ENCODE measurements at regions not wholly inside any gene's neighbourhood (a gene's known extent, or its start where the extent isn't known, plus 50 kb on each side); places are given as distances from the start of the nearest gene placed in this dataset.

DNA sequence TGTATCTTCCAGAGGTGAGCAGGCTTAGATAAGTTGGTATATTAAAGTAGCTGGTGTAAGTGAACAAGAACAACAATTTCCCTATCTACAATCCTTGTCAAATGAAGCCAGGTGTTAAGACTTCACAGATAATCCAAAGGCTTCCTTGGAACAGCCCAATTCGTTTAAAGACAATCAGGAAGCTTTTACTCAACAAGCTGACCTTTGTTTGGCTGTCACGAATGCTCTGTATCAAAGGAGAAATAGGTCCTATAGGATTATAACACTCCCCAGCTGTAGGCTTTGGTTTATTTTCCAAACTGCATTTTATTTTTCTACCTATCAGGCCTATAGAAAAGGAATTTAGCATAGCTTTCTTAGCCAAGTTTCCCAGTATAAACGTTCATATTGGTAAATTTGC, 766.5 kb upstream of the GOT2 start (continued):
- TF ChIP-seq CTCF (IDR thresholded peaks at IDR 0.05; ENCODE audit: low read depth, low read length, missing input control) (no peak), FOXA1 (IDR thresholded peaks at IDR 0.05) (no peak)
- TF ChIP-seq, protein P1, sequence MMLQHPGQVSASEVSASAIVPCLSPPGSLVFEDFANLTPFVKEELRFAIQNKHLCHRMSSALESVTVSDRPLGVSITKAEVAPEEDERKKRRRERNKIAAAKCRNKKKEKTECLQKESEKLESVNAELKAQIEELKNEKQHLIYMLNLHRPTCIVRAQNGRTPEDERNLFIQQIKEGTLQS (IDR thresholded peaks at IDR 0.05) = no peak

DNA sequence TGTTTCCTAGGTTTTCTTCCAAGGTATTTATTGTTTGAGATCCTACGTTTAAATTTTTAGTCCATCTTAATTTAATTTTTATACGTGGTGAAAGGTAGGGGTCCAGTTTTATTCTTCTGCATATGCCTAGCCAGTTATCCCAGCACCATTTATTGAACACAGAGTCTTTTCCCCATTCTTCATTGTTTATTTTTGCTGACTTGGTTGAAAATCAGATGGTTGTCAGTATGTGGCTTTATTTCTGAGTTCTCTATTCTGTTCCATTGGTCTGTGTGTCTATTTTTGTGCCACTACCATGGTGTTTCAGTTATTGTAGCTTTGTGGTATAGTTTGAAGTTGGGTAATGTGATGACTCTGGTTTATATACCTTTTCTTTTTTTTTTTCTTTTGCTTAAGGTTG, 753.0 kb upstream of the GOT2 start:
- Histone ChIP-seq H3K27me3 (ENCODE audit: control insufficient read depth in 4 of 4, insufficient read depth in 4 of 4, low read length in 3 of 4) (peaks cover 0 to 2% (median 0%) of the 10 kb centered on the region in 4 donors), H3K4me3 (ENCODE audit: low read depth in 1 of 3, low read length in 3 of 3) (no peak overlapping the region), H3K4me1 (ENCODE audit: control insufficient read depth in 4 of 4, insufficient read depth in 4 of 4, low read length in 3 of 4) (no peaks in the 10 kb centered on the region), H3K27ac (ENCODE audit: low read depth in 1 of 2, low read length in 2 of 2) (no peak overlapping the region), H3K9me3 (ENCODE audit: control insufficient read depth in 4 of 4, low read length in 3 of 4) (peaks cover 0 to 4% (median under 1%) of the 10 kb centered on the region in 4 donors), H3K9ac (ENCODE audit: low read depth in 1 of 2, low read length in 2 of 2) (no peak overlapping the region), H3K36me3 (ENCODE audit: control insufficient read depth in 4 of 4, insufficient read depth in 3 of 4, low read depth in 1 of 4, low read length in 3 of 4) (no peaks in the 10 kb centered on the region)
- 75% methylated on average over 2 of the region's 2 CpGs for whole genome bisulfite sequencing
- TF ChIP-seq HNF4G (IDR thresholded peaks at IDR 0.05) = no peak
- TF ChIP-seq YY1 (IDR thresholded peaks at IDR 0.05) = no peak
- no peak for TF ChIP-seq MAX (IDR thresholded peaks at IDR 0.05)
- TF ChIP-seq HNF4A (conservative IDR thresholded peaks at IDR 0.05) = no peak
- no peak for TF ChIP-seq NR2F2 (IDR thresholded peaks at IDR 0.05)
- no peak for TF ChIP-seq GABPA (IDR thresholded peaks at IDR 0.05 in 1 of 2, conservative IDR thresholded peaks at IDR 0.05 in 1 of 2)
- no peak for TF ChIP-seq FOXA2 (IDR thresholded peaks at IDR 0.05)
- TF ChIP-seq EGR1 (IDR thresholded peaks at IDR 0.05; ENCODE audit: low read depth in 2 of 2) = no peak
- DNase-seq (ENCODE audit: low spot score) = no peak

DNA sequence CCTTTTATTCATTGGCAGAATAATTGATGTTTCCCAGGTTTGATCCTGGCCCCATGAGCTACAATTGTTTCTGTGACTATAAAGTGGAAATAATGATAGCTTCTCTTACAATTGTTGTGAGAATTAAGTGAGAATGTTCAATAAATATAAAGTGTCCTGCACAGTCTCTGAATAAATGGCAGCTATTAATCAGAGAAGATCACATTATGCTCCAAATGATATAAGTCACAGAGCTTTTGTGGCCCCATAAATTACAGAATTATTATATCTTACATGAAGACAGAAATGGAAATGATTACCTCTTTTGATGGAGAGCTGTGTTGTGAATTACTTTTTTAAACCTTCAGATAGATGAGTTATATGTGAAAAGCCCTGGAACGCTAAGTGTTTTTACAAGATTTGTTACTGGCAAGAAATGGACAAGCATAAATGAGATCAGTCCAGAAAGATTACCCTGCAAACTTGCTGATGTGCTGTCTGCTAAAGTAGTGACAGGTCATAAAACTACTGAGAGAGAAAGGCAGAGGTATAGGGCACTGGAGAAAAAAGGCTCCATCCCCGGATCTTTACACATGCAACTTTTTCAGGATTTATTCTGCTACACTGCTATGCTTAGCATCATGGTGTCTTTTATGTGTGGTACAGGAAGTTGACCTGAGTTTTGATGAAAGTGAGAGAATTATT, 750.9 kb upstream of the GOT2 start:
- no peak overlapping the region for H3K4me3 ChIP-seq (ENCODE audit: low read depth in 1 of 3, low read length in 3 of 3)
- no peak overlapping the region for H3K27ac ChIP-seq (ENCODE audit: low read depth in 1 of 2, low read length in 2 of 2)
- no peaks in the 10 kb centered on the region for H3K36me3 ChIP-seq (ENCODE audit: control insufficient read depth in 4 of 4, insufficient read depth in 3 of 4, low read depth in 1 of 4, low read length in 3 of 4)
- TF ChIP-seq FOXA1 (IDR thresholded peaks at IDR 0.05) (no peak), GABPA (IDR thresholded peaks at IDR 0.05 in 1 of 2, conservative IDR thresholded peaks at IDR 0.05 in 1 of 2) (no peak), MAX (IDR thresholded peaks at IDR 0.05) (no peak), CTCF (IDR thresholded peaks at IDR 0.05; ENCODE audit: low read depth, low read length, missing input control) (no peak), EGR1 (IDR thresholded peaks at IDR 0.05; ENCODE audit: low read depth in 2 of 2) (no peak)
- TF ChIP-seq, protein P1 (IDR thresholded peaks at IDR 0.05) = no peak
- H3K4me1 ChIP-seq (ENCODE audit: control insufficient read depth in 4 of 4, insufficient read depth in 4 of 4, low read length in 3 of 4) = no peaks in the 10 kb centered on the region
- no peak overlapping the region for H3K9ac ChIP-seq (ENCODE audit: low read depth in 1 of 2, low read length in 2 of 2)
- peaks cover 0 to 4% (median under 1%) of the 10 kb centered on the region in 4 donors for H3K9me3 ChIP-seq (ENCODE audit: control insufficient read depth in 4 of 4, low read length in 3 of 4)
- H3K27me3 ChIP-seq (ENCODE audit: control insufficient read depth in 4 of 4, insufficient read depth in 4 of 4, low read length in 3 of 4) = no peaks in the 10 kb centered on the region
- 75% methylated on average over 2 of the region's 2 CpGs for WGBS
- no peak for DNase-seq (ENCODE audit: low spot score)

Data from liver (tissue), 8 donors.